IMR-90 (cell line): ENCODE measurements at regions not wholly inside any gene's neighbourhood (a gene's known extent, or its start where the extent isn't known, plus 50 kb on each side); places are given as distances from the start of the nearest gene placed in this dataset.

ENCODE experiments used
- CHD1 ChIP-seq: IDR thresholded peaks from 2 replicates; pipeline ENCODE4 v1.6.1; 2012; ENCODE audit warnings: low read depth, low read length, improper control_type of control experiment
- CTCF ChIP-seq: conservative IDR thresholded peaks from 2 replicates; pipeline ENCODE4 v1.5.1; 2012; ENCODE audit warnings: mild to moderate bottlenecking, low read depth, low read length, improper control_type of control experiment
- FOS ChIP-seq: fragments of 150-350 bp; IDR thresholded peaks from 2 replicates; pipeline ENCODE4 v1.6.1; 2016; ENCODE audit warnings: low read depth, low read length
- POLR2A ChIP-seq: IDR thresholded peaks from 2 replicates; pipeline ENCODE4 v1.6.1; 2012; ENCODE audit warnings: mild to moderate bottlenecking, low read depth, low read length

GRCh38 chr2:210955591-210955990, 399.2 kb downstream of the CPS1 start:
- TF ChIP-seq CTCF, result no peak
- peak; percentile 46; the same call in 1 of the 2 replicates for TF ChIP-seq FOS
- TF ChIP-seq CHD1, result no peak
- no peak for TF ChIP-seq POLR2A
